HEK293 (cell line): ENCODE measurements at regions not wholly inside any gene's neighbourhood (a gene's known extent, or its start where the extent isn't known, plus 50 kb on each side); places are given as distances from the start of the nearest gene placed in this dataset.

ENCODE experiments used
- ZBTB11 ChIP-seq: fragments of 450-650 bp; formaldehyde crosslinking; conservative IDR thresholded peaks from 2 replicates; pipeline ENCODE4 v1.5.1; 2016; ENCODE audit warnings: low read depth, missing biosample characterization, missing genetic modification characterization
- ZNF266 ChIP-seq: fragments of 450-650 bp; formaldehyde crosslinking; IDR thresholded peaks from 2 replicates; pipeline ENCODE4 v1.5.1; 2016; ENCODE audit warnings: missing biosample characterization, missing genetic modification characterization, low read depth
- ZNF404 ChIP-seq: fragments of 450-650 bp; formaldehyde crosslinking; IDR thresholded peaks from 2 replicates; pipeline ENCODE4 v1.5.1; 2017; ENCODE audit warnings: missing biosample characterization, missing genetic modification characterization
- ZNF416 ChIP-seq: fragments of 450-650 bp; formaldehyde crosslinking; IDR thresholded peaks from 2 replicates; pipeline ENCODE4 v1.5.1; 2016; ENCODE audit warnings: missing biosample characterization, missing genetic modification characterization
- ZNF426 ChIP-seq: fragments of 450-650 bp; formaldehyde crosslinking; IDR thresholded peaks from 2 replicates; pipeline ENCODE4 v1.5.1; 2017; ENCODE audit warnings: missing biosample characterization, missing genetic modification characterization, mild to moderate bottlenecking, inconsistent platforms, moderate library complexity

- TF ChIP-seq ZNF404 (tag by site-specific recombination): no peak
- TF ChIP-seq ZBTB11 (tag by site-specific recombination): no peak
- no peak for TF ChIP-seq ZNF426 (tag by site-specific recombination)
- TF ChIP-seq ZNF416 (tag by site-specific recombination): no peak
- no peak for TF ChIP-seq ZNF266 (tag by site-specific recombination)
Measured at GRCh38 chr2:5791371-5791770, 99.2 kb downstream of the SOX11 start.
